GM06990 (cell line): ENCODE measurements at regions not wholly inside any gene's neighbourhood (a gene's known extent, or its start where the extent isn't known, plus 50 kb on each side); places are given as distances from the start of the nearest gene placed in this dataset.
"Not testable (repeated sequence)": the region's sequence is repeated elsewhere in the genome, so short reads cannot be mapped to it uniquely, and the experiment has no call there.

ENCODE experiments used
- DNase-seq: peaks from one replicate; pipeline ENCODE4 v3.0.0-alpha.2; 2011; ENCODE audit not compliant: insufficient read length; ENCODE audit errors: extremely low read depth
- H3K27me3 ChIP-seq: replicated peaks from 2 replicates; pipeline ENCODE4 v1.6.0; 2011; ENCODE audit warnings: low read length; ENCODE audit not compliant: control insufficient read depth, insufficient read depth
- H3K36me3 ChIP-seq: 2 replicates; pipeline ENCODE4 v1.5.1; 2011; ENCODE audit warnings: low read length; ENCODE audit not compliant: control insufficient read depth, insufficient read depth
- H3K4me3 ChIP-seq: replicated peaks from 2 replicates; pipeline ENCODE4 v1.5.1; 2011; ENCODE audit warnings: low read depth, mild to moderate bottlenecking, control low read depth, low read length
- TF ChIP-seq, protein P1 (sequence below): IDR thresholded peaks from 2 replicates; pipeline ENCODE4 v1.5.1; 2011; ENCODE audit warnings: low read length, control low read depth, mild to moderate bottlenecking, inconsistent platforms; ENCODE audit not compliant: insufficient read depth, poor library complexity, severe bottlenecking

DNA sequence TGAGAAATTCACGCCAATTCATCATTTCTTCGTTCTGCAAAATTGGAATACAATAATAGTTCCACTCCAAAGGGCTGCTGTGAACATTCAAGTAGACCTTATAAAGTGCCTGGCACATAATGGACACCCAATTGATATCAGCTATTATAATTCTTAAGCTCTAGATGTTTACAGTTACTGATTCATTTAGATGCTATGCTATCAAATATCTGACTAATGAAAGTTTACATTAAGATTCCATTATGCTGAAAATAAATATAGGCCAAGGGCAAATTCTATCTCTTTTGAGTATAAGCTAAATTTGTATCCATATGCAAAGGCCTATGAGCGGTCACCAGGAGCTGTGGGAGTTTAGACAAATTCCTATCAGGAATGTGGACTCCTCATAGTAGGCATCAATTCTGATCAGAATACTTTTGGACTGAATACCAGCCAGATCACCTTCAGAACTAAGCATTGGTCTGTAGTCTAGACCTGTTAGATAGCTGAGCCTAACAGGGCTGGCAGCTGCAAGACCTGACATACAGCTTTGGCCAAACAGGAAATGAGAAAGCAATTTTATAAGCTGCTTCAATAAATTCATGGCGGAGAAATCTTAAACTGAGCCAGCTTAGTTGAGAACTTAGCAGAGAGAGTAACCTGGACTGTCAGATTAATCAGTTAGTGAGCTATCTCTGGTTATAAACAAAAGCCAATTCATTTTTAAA is 384.3 kb upstream of the ACTRT1 start:
- H3K27me3 ChIP-seq, result no peaks in the 10 kb centered on the region
- DNase-seq, result no peak
- no peaks in the 10 kb centered on the region for H3K36me3 ChIP-seq
- TF ChIP-seq, protein P1, sequence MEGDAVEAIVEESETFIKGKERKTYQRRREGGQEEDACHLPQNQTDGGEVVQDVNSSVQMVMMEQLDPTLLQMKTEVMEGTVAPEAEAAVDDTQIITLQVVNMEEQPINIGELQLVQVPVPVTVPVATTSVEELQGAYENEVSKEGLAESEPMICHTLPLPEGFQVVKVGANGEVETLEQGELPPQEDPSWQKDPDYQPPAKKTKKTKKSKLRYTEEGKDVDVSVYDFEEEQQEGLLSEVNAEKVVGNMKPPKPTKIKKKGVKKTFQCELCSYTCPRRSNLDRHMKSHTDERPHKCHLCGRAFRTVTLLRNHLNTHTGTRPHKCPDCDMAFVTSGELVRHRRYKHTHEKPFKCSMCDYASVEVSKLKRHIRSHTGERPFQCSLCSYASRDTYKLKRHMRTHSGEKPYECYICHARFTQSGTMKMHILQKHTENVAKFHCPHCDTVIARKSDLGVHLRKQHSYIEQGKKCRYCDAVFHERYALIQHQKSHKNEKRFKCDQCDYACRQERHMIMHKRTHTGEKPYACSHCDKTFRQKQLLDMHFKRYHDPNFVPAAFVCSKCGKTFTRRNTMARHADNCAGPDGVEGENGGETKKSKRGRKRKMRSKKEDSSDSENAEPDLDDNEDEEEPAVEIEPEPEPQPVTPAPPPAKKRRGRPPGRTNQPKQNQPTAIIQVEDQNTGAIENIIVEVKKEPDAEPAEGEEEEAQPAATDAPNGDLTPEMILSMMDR, result no peak
- no peak overlapping the region for H3K4me3 ChIP-seq

DNA sequence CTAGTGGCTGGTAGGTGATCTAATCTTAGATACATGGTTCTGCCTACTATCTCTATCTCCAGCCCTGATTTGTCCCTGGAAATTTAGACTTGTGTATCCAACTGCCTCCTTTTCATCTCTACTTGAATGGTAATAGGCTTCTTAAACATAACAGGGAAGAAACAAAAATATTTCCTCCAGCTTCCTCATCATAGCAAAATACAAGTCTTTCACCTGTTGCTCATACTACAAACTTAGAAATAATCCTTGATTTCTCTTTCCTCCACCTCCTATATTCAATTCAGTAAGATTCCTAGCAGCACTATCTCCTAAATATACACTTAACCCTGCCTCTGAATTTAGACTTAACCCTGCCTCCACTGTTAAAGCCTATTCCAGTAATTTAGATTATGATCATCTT is 373.3 kb upstream of the ACTRT1 start:
- Histone ChIP-seq H3K4me3 (no peak overlapping the region), H3K27me3 (no peaks in the 10 kb centered on the region), H3K36me3 (no peaks in the 10 kb centered on the region)
- TF ChIP-seq, protein P1, result no peak
- no peak for DNase-seq

DNA sequence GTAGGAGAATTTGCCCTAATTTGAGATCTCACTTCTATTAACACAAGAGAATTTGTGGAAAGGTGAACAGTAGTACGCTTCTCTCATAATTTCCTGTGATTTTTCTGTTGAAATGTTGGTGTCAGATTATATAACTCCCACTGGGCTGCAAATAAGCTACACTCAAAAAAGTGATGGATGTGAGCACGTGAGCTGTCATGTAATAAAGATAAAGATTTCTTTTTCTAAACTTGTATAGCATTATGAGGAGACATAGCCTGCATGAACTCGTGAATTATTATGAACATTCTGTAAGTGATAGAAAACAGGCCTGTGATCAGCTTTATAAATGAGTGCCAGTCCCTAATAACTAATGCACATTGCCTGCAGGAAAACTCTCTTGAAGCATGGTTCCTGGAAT is 356.6 kb upstream of the ACTRT1 start:
- H3K36me3 ChIP-seq, result no peaks in the 10 kb centered on the region
- TF ChIP-seq, protein P1, result no peak
- H3K4me3 ChIP-seq, result no peak overlapping the region
- no peaks in the 10 kb centered on the region for H3K27me3 ChIP-seq
- DNase-seq, result no peak

DNA sequence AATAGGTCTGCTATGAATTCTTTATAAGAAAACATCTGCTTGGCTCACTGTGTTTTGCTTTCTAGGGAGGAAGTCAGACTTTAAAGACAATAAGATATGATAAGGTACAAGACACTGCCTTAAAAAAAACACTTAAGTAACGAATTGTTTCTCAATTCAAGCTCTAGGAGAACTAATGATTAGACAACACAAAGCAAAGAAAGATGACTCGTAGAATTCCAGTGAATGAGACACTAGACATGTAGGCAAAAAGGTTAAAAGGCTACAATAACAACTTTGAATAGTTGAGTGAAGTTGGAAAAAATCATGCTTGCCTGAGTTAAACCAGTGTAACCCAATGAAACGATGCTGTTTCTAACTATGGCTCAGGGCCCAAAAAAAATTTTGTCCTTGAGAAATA is 344.4 kb upstream of the ACTRT1 start:
- H3K36me3 ChIP-seq, result no peaks in the 10 kb centered on the region
- no peak for DNase-seq
- H3K27me3 ChIP-seq, result no peaks in the 10 kb centered on the region
- H3K4me3 ChIP-seq, result no peak overlapping the region
- TF ChIP-seq, protein P1, result no peak

DNA sequence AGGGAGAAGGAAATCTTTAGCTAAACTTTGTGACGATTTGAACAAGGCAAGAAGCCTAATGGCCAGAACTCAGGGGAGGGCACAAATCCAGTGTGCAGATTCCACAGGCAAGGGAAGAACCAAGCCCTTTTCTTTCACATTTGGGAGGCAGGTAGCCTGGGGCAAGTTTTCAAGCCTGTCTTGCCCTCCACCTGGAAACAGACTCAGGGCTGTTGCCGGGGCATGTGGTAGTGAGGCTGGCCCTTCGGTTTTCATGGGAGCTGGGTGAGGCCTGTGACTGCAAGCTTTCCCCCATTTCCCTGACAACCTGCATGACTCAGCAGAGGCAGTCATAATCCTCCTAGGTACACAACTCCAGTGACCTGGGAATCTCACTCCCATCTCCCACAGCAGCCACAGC is 331.6 kb upstream of the ACTRT1 start:
- H3K4me3 ChIP-seq, H3K36me3 ChIP-seq, H3K27me3 ChIP-seq, DNase-seq: not testable (repeated sequence)

DNA sequence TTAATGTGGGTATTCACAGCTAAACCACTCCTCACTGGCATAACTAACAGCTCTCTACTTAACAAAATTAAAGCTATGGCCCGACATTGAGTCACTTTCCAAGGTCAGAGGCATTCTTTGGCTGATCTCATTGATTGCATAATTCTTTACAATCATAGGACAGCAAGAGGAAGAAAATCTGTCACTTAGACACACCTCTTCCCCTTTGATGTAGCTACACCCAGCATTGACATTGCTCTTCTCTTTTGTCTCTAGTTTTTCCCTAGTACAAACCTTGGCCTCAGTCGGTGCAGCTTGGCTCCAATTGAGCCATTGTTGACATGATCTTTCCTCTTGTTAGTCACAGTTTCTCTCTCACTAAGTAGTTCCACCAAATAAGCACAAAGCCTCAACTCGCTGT is 313.3 kb upstream of the ACTRT1 start:
- H3K36me3 ChIP-seq, result no peaks in the 10 kb centered on the region
- no peak for DNase-seq
- TF ChIP-seq, protein P1, result no peak
- H3K27me3 ChIP-seq, result no peaks in the 10 kb centered on the region
- no peak overlapping the region for H3K4me3 ChIP-seq
